Neural cell (in vitro differentiated cells): ENCODE measurements at regions not wholly inside any gene's neighbourhood (a gene's known extent, or its start where the extent isn't known, plus 50 kb on each side); places are given as distances from the start of the nearest gene placed in this dataset.

Experiments used
- H2AFZ ChIP-seq: fragments of 200-600, 300-800 bp; sonication (generic), shearing (Covaris generic); 2 replicates; pipeline ENCODE4 v1.6.0; 2014; ENCODE audit warnings: low read depth, mild to moderate bottlenecking, antibody characterized with exemption, low read length, moderate library complexity
- H3F3A ChIP-seq: fragments of 200-600 bp; shearing (Covaris generic); 2 replicates; pipeline ENCODE4 v1.6.1; 2016; ENCODE audit warnings: mild to moderate bottlenecking, moderate library complexity, mixed read lengths, antibody characterized with exemption, low read length; ENCODE audit not compliant: insufficient read depth, poor library complexity, severe bottlenecking
- H3K27ac ChIP-seq: fragments of 200-600, 300-800 bp; sonication (generic), shearing (Covaris generic); 2 replicates; pipeline ENCODE4 v1.5.1; 2014; ENCODE audit warnings: mild to moderate bottlenecking, low read length, moderate library complexity
- H3K27me3 ChIP-seq: fragments of 300-800, 200-600 bp; sonication (generic), shearing (Covaris generic); 2 replicates; pipeline ENCODE4 v1.6.0; 2014; ENCODE audit warnings: mild to moderate bottlenecking, low read depth, low read length, moderate library complexity; ENCODE audit not compliant: insufficient read depth
- H3K36me3 ChIP-seq: fragments of 300-800, 200-600 bp; sonication (generic), shearing (Covaris generic); 2 replicates; pipeline ENCODE4 v1.5.1; 2014; ENCODE audit warnings: mild to moderate bottlenecking, antibody characterized with exemption, low read length, moderate library complexity; ENCODE audit not compliant: insufficient read depth
- H3K4me2 ChIP-seq: fragments of 300-800, 200-600 bp; sonication (generic), shearing (Covaris generic); 2 replicates; pipeline ENCODE4 v1.6.0; 2014; ENCODE audit warnings: mild to moderate bottlenecking, low read length
- H3K4me3 ChIP-seq: fragments of 300-800, 200-600 bp; sonication (generic), shearing (Covaris generic); 2 replicates; pipeline ENCODE4 v1.5.1; 2014; ENCODE audit warnings: mild to moderate bottlenecking, low read length, moderate library complexity
- H3K79me2 ChIP-seq: fragments of 200-600 bp; shearing (Covaris generic); replicated peaks from 2 replicates; pipeline ENCODE4 v1.6.0; 2014; ENCODE audit warnings: mild to moderate bottlenecking, low read length, moderate library complexity; ENCODE audit not compliant: insufficient read depth
- H3K9ac ChIP-seq: fragments of 300-800, 200-600 bp; sonication (generic), shearing (Covaris generic); 2 replicates; pipeline ENCODE4 v1.6.1; 2016; ENCODE audit warnings: mild to moderate bottlenecking, low read length, mixed read lengths
- H3K9me2 ChIP-seq: fragments of 200-600 bp; shearing (Covaris generic); 2 replicates; pipeline ENCODE4 v1.6.1; 2016; ENCODE audit warnings: mild to moderate bottlenecking, low read length, mixed read lengths; ENCODE audit not compliant: insufficient read depth
- H3K9me3 ChIP-seq: fragments of 200-600, 300-800 bp; sonication (generic), shearing (Covaris generic); 2 replicates; pipeline ENCODE4 v1.6.1; 2016; ENCODE audit warnings: mild to moderate bottlenecking, mixed run types, low read length, moderate library complexity, mixed read lengths
- H4K20me1 ChIP-seq: fragments of 200-600 bp; shearing (Covaris generic); 2 replicates; pipeline ENCODE4 v1.6.1; 2016; ENCODE audit warnings: mild to moderate bottlenecking, mixed run types; ENCODE audit not compliant: insufficient read depth
- CTCF ChIP-seq: fragments of 450-650 bp; IDR thresholded peaks from 2 replicates; pipeline ENCODE4 v1.5.1; 2014; ENCODE audit warnings: antibody characterized with exemption, mild to moderate bottlenecking, moderate library complexity; ENCODE audit not compliant: poor library complexity, severe bottlenecking
- EP300 ChIP-seq: fragments of 450-650 bp; conservative IDR thresholded peaks from 2 replicates; pipeline ENCODE4 v1.6.1; 2014; ENCODE audit warnings: antibody characterized with exemption, mild to moderate bottlenecking, moderate library complexity; ENCODE audit not compliant: poor library complexity, severe bottlenecking
- EZH2 ChIP-seq: fragments of 200-600, 300-800 bp; shearing (Covaris generic), sonication (generic); IDR thresholded peaks from 2 replicates; pipeline ENCODE4 v1.6.1; 2014; ENCODE audit warnings: antibody characterized with exemption, low read length, borderline replicate concordance, mild to moderate bottlenecking; ENCODE audit not compliant: insufficient read depth, poor library complexity, severe bottlenecking
- MXI1 ChIP-seq: fragments of 450-650 bp; conservative IDR thresholded peaks from 2 replicates; pipeline ENCODE4 v1.6.1; 2014; ENCODE audit warnings: antibody characterized with exemption, mild to moderate bottlenecking; ENCODE audit not compliant: poor library complexity, severe bottlenecking
- POLR2AphosphoS5 ChIP-seq: IDR thresholded peaks from 2 replicates; pipeline ENCODE4 v1.6.1; 2012
- RAD21 ChIP-seq: fragments of 450-650 bp; conservative IDR thresholded peaks from 2 replicates; pipeline ENCODE4 v1.6.1; 2014; ENCODE audit warnings: antibody characterized with exemption, mild to moderate bottlenecking, moderate library complexity
- SMC3 ChIP-seq: fragments of 450-650 bp; conservative IDR thresholded peaks from 2 replicates; pipeline ENCODE4 v1.6.1; 2014; ENCODE audit warnings: antibody characterized with exemption, mild to moderate bottlenecking, moderate library complexity; ENCODE audit not compliant: poor library complexity
- TAF1 ChIP-seq: IDR thresholded peaks from 2 replicates; pipeline ENCODE4 v1.6.1; 2012; ENCODE audit warnings: low read depth
- TF ChIP-seq, protein P1 (sequence below): IDR thresholded peaks from 2 replicates; pipeline ENCODE4 v1.6.1; 2012; ENCODE audit warnings: borderline replicate concordance

DNA sequence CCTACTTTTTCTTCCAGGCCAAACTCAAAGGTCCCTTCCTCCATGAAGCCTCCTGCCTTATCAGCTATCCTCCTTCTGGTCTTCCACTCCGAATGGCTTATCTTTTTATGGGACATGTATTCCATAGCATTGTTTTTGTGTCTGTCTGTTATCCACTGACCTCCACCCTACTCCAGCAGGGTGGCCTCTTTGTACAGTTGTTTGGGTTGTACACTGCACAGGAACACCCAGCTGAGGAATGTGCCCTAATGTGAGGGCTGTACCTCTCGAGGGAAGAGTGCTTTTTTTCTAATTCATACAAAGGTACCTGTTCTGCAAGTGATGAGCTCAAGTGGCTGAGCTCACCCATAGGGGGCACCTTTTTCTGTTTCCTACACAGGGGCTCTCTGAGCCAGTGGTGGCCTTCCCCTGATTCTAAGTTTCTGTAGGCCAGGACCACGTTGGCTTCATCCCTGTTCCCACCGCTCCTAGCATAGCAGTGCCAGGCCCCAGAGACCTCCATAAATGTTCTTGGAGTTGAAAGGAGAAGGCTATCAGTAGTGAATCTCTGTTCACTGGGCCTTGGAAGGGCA is 108.2 kb downstream of the FOXD2 start:
- H3K27ac ChIP-seq = no peak overlapping the region
- no peaks in the 10 kb centered on the region for H3K36me3 ChIP-seq
- H3K9ac ChIP-seq = no peak overlapping the region
- no peaks in the 10 kb centered on the region for H4K20me1 ChIP-seq
- H3K4me3 ChIP-seq = no peak overlapping the region
- no peaks in the 10 kb centered on the region for H3K79me2 ChIP-seq
- no peaks in the 10 kb centered on the region for H3K9me3 ChIP-seq
- no peak overlapping the region for H3K4me2 ChIP-seq
- no peak overlapping the region for H2AFZ ChIP-seq
- TF ChIP-seq POLR2AphosphoS5 (no peak), EZH2 (no peak), EP300 (no peak), SMC3 (no peak), MXI1 (no peak), RAD21 (no peak), TAF1 (no peak)
- TF ChIP-seq, protein P1, sequence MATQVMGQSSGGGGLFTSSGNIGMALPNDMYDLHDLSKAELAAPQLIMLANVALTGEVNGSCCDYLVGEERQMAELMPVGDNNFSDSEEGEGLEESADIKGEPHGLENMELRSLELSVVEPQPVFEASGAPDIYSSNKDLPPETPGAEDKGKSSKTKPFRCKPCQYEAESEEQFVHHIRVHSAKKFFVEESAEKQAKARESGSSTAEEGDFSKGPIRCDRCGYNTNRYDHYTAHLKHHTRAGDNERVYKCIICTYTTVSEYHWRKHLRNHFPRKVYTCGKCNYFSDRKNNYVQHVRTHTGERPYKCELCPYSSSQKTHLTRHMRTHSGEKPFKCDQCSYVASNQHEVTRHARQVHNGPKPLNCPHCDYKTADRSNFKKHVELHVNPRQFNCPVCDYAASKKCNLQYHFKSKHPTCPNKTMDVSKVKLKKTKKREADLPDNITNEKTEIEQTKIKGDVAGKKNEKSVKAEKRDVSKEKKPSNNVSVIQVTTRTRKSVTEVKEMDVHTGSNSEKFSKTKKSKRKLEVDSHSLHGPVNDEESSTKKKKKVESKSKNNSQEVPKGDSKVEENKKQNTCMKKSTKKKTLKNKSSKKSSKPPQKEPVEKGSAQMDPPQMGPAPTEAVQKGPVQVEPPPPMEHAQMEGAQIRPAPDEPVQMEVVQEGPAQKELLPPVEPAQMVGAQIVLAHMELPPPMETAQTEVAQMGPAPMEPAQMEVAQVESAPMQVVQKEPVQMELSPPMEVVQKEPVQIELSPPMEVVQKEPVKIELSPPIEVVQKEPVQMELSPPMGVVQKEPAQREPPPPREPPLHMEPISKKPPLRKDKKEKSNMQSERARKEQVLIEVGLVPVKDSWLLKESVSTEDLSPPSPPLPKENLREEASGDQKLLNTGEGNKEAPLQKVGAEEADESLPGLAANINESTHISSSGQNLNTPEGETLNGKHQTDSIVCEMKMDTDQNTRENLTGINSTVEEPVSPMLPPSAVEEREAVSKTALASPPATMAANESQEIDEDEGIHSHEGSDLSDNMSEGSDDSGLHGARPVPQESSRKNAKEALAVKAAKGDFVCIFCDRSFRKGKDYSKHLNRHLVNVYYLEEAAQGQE = no peak
- no peaks in the 10 kb centered on the region for H3K9me2 ChIP-seq
- H3F3A ChIP-seq = no peaks in the 10 kb centered on the region
- no peaks in the 10 kb centered on the region for H3K27me3 ChIP-seq

DNA sequence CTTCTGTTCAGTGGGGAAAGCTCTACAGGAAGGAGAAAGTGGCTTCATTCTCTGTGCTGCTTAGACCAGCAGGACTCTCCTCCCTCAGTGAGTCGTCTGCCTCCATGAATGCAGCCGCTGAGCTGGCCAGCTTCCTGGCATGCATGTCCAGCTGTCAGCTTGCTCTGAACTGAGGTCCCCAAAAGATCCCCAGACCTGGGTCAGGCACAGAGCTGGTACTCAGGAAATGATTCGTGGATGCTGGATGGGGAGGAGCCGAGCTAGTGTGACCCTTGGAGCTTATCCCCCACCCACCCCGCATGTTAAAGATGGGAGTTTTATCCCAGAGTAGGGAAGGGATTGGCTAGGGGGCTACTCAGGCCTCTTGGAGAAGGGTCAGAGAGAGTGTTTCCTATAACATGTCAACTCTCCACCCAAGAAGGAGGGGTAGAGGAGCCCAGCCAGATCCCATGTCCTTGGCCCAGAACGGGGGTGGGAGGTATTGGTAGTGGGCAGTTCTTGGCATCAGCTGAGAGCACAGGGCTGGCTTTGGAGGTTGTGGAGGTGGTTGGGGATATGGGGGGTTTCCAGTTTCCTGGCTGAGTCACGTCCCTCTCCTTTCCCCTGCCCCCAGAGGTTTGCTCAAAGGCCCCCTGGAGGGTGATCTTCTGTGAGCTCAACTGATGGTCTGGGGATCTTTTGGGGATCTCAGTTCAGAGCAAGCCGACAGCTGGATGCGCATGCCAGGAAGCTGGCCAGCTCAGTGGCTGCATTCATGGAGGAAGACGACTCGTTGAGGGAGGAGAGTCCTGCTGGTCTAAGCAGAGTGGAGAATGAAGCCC is 110.1 kb downstream of the FOXD2 start:
- Histone ChIP-seq H3K9ac (no peak overlapping the region), H4K20me1 (no peaks in the 10 kb centered on the region), H3K9me3 (no peaks in the 10 kb centered on the region), H3K27me3 (no peaks in the 10 kb centered on the region), H3K79me2 (no peaks in the 10 kb centered on the region), H3K36me3 (no peaks in the 10 kb centered on the region), H3K4me3 (no peak overlapping the region), H3K9me2 (no peaks in the 10 kb centered on the region), H3F3A (no peaks in the 10 kb centered on the region), H3K27ac (no peak overlapping the region), H2AFZ (no peak overlapping the region), H3K4me2 (no peak overlapping the region)
- TF ChIP-seq EP300 = no peak
- TF ChIP-seq SMC3 = no peak
- TF ChIP-seq, protein P1 = no peak
- TF ChIP-seq POLR2AphosphoS5 = no peak
- TF ChIP-seq RAD21 = no peak
- no peak for TF ChIP-seq TAF1
- no peak for TF ChIP-seq CTCF
- no peak for TF ChIP-seq EZH2
- TF ChIP-seq MXI1 = no peak
